Gastrocnemius medialis (tissue), 4 donors: ENCODE measurements at regions not wholly inside any gene's neighbourhood (a gene's known extent, or its start where the extent isn't known, plus 50 kb on each side); places are given as distances from the start of the nearest gene placed in this dataset.

Experiments
- ATAC-seq, 2 donors: fragments of 150-250 bp; one replicate each; pipeline ENCODE4 v1.9.1; 2016
- DNase-seq, 2 donors: peaks; one replicate each; pipeline ENCODE4 v3.0.0-alpha.2; 2019
- H3K27ac ChIP-seq, 4 donors: fragments of 200-600 bp; sonication (generic); 1 replicate in 1 of 4; 2 replicates in 3 of 4; pipeline ENCODE4 v1.5.1; 2016 to 2018; ENCODE audit warnings: mild to moderate bottlenecking in 2 of 4, moderate library complexity in 1 of 4
- H3K27me3 ChIP-seq, 3 donors: fragments of 200-600 bp; sonication (generic) in 2 of 3; 1 replicate in 1 of 3; 2 replicates in 2 of 3; pipeline versions ENCODE4 v1.5.1 to v1.6.0; 2016 to 2019; ENCODE audit warnings: mild to moderate bottlenecking in 1 of 3, moderate library complexity in 1 of 3
- H3K36me3 ChIP-seq, 2 donors: fragments of 200-600 bp; sonication (generic) in 1 of 2; one replicate each; pipeline ENCODE4 v1.5.1; 2017 to 2018
- H3K4me1 ChIP-seq, 2 donors: fragments of 200-600 bp; sonication (generic) in 1 of 2; one replicate each; pipeline ENCODE4 v1.5.1; 2016 to 2017; ENCODE audit warnings: mild to moderate bottlenecking in 2 of 2
- H3K4me3 ChIP-seq, 4 donors: fragments of 200-600 bp; sonication (generic) in 3 of 4; 1 replicate in 1 of 4; 2 replicates in 3 of 4; pipeline ENCODE4 v1.5.1; 2016 to 2019; ENCODE audit warnings: mild to moderate bottlenecking in 2 of 4
- H3K9me3 ChIP-seq, 3 donors: fragments of 200-600 bp; sonication (generic) in 2 of 3; 1 replicate in 1 of 3; 2 replicates in 2 of 3; pipeline ENCODE4 v1.5.1; 2016 to 2019
- POLR2A ChIP-seq, 2 donors: fragments of 450-650 bp; IDR thresholded peaks; one replicate each; pipeline ENCODE4 v1.6.1; 2017; ENCODE audit warnings: antibody characterized with exemption in 2 of 2, mild to moderate bottlenecking in 2 of 2, moderate library complexity in 2 of 2
- in situ Hi-C, 4 donors: fragments of 200-750 bp; cut with MboI; loops; one replicate each; pipeline versions ENCODE4 v1.15.0 to v1.8.0; 2017; ENCODE audit warnings: low sequenced_read_pairs in 4 of 4
- intact Hi-C: fragments of 100-400 bp; cut with DNase I; formaldehyde crosslinking; loops from one replicate; pipeline ENCODE4 v1.15.1; 2023; ENCODE audit warnings: low total_unique reads
- TF ChIP-seq, protein P1 (sequence below), 5 experiments: fragments of 450-650 bp in 3 of 5; fragments of 200-600 bp in 2 of 5; sonication (generic) in 2 of 5; IDR thresholded peaks in 4 of 5; conservative IDR thresholded peaks in 1 of 5; 1 replicate in 4 of 5; 2 replicates in 1 of 5; pipeline ENCODE4 v1.5.1; 2016 to 2019; ENCODE audit warnings: antibody characterized with exemption in 5 of 5, mild to moderate bottlenecking in 3 of 5, moderate library complexity in 3 of 5

DNA sequence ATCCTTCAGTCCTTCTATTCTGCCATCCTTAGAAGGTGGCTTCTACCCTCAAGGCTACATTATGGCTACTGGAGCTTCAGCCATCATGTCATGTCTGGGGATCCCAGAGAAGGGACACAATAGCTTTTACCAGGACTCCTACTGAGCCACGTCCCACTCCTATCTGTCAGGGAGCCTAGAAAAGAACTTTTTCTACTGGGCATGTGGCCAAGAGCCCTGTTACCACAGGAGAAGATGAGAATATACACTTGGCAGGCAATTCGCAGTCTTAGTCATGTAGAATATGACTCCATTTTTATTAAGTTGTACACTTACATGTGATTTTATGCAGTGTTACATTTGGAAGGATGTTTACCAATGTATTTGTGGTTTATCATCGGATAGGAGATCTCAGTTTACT lies 64.6 kb upstream of the KCNMA1 start:
- ATAC-seq = peak in 1 of 2 donors; percentile 23
- in situ Hi-C loops = no loop called here

DNA sequence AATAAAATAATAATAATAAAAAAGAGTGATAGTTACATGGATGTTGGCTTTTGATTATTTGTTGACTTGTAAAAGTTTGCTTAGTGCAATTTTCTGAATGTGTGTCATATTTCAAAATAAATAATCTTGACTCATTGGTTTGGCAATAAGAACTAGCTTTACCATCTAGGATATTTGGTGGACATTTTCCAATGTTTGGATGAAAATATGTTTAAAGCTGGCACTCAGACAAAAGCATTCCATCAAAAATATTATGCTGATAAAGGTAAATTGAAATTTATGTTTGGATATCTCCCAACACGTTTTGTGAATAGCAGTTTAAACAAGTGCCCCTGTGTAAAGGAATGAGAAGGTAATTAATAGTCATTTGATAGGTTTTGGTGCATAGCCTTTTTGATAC lies 62.5 kb upstream of the KCNMA1 start:
- Histone ChIP-seq H3K4me3 (no peak overlapping the region), H3K4me1 (no peaks in the 10 kb centered on the region), H3K9me3 (no peaks in the 10 kb centered on the region), H3K36me3 (no peaks in the 10 kb centered on the region), H3K27me3 (no peaks in the 10 kb centered on the region), H3K27ac (no peak overlapping the region)
- ATAC-seq (no peak), DNase-seq (no peak)
- TF ChIP-seq, protein P1, sequence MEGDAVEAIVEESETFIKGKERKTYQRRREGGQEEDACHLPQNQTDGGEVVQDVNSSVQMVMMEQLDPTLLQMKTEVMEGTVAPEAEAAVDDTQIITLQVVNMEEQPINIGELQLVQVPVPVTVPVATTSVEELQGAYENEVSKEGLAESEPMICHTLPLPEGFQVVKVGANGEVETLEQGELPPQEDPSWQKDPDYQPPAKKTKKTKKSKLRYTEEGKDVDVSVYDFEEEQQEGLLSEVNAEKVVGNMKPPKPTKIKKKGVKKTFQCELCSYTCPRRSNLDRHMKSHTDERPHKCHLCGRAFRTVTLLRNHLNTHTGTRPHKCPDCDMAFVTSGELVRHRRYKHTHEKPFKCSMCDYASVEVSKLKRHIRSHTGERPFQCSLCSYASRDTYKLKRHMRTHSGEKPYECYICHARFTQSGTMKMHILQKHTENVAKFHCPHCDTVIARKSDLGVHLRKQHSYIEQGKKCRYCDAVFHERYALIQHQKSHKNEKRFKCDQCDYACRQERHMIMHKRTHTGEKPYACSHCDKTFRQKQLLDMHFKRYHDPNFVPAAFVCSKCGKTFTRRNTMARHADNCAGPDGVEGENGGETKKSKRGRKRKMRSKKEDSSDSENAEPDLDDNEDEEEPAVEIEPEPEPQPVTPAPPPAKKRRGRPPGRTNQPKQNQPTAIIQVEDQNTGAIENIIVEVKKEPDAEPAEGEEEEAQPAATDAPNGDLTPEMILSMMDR (IDR thresholded peaks at IDR 0.05 in 4 of 5, conservative IDR thresholded peaks at IDR 0.05 in 1 of 5) = no peak
- no peak for TF ChIP-seq POLR2A (IDR thresholded peaks at IDR 0.05)
- in situ Hi-C loops = no loop called here
- intact Hi-C loops = no loop called here

More for the DNA sequence above, 64.6 kb upstream of the KCNMA1 start:
- H3K27me3 ChIP-seq = no peaks in the 10 kb centered on the region
- H3K36me3 ChIP-seq = no peaks in the 10 kb centered on the region
- intact Hi-C loops = no loop called here
- no peak overlapping the region for H3K27ac ChIP-seq
- TF ChIP-seq POLR2A (IDR thresholded peaks at IDR 0.05) = no peak
- TF ChIP-seq, protein P1 (IDR thresholded peaks at IDR 0.05 in 4 of 5, conservative IDR thresholded peaks at IDR 0.05 in 1 of 5) = no peak
- no peak for DNase-seq
- no peak overlapping the region for H3K4me3 ChIP-seq
- no peaks in the 10 kb centered on the region for H3K4me1 ChIP-seq
- no peaks in the 10 kb centered on the region for H3K9me3 ChIP-seq

DNA sequence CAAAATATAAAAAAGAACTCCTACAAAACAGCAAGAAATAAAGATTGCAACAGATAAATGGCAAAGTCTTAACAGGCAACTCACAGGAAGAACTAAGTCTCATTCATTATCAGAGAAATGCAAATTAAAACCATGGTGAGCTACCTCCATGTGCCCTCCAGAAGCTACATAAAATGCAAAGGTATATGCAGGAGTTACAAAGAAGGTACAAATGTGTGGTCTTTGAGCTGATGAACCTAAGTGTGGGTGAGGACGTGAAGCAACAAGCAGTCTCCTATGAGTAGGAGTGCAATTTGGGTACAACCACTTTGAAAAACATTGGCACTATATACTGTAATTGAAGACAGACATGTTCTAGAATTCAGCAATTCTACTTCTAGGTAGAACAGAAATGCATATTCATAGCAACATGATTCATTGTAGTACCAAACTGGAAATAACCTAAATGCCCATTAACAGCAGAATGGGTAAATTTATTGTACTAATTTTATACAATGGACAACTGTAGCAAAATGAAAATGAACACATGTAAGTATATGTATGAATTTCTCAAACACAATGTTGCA lies 61.6 kb upstream of the KCNMA1 start:
- in situ Hi-C loops = no loop called here
- Histone ChIP-seq H3K4me3 (no peak overlapping the region), H3K36me3 (no peaks in the 10 kb centered on the region), H3K9me3 (no peaks in the 10 kb centered on the region), H3K4me1 (no peaks in the 10 kb centered on the region), H3K27me3 (no peaks in the 10 kb centered on the region), H3K27ac (no peak overlapping the region)
- TF ChIP-seq, protein P1 (IDR thresholded peaks at IDR 0.05 in 4 of 5, conservative IDR thresholded peaks at IDR 0.05 in 1 of 5) = no peak
- TF ChIP-seq POLR2A (IDR thresholded peaks at IDR 0.05) = no peak
- DNase-seq (no peak), ATAC-seq (no peak)
- intact Hi-C loops = no loop called here

DNA sequence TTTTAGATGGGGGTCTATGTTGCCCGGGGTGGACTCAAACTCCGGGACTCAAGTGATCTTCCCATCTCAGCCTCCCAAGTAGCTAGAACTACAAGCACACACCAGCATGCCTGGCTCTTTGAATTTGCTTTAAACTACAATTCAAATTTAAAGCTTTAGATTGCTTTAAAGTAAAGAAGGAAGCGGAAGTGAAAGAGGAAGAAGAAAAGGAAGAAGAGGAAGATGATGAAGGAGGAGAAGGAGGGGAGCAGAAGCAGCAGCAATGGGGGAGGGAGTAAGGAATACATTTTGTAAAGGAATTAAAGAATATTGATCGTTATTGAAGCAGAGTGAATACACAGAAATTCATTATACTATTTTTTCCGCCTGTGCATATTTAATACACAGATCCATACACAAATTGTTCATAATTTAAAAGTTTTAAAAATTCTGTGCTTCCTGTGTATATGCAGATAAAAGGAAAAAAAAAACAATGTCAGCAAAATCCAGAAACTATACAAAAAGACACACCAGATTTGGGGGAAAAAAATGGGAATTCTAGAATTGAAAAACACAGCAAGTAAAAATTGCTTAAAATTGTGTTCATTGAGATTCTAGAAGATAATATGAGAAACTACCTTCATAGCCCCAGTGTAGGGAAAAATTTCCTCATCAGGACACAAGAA lies 60.8 kb upstream of the KCNMA1 start:
- in situ Hi-C loops (no loop called here), intact Hi-C loops (no loop called here)
- Histone ChIP-seq H3K4me1 (no peaks in the 10 kb centered on the region), H3K27me3 (no peaks in the 10 kb centered on the region), H3K36me3 (no peaks in the 10 kb centered on the region), H3K27ac (no peak overlapping the region), H3K9me3 (no peaks in the 10 kb centered on the region), H3K4me3 (no peak overlapping the region)
- no peak for ATAC-seq
- TF ChIP-seq, protein P1 (IDR thresholded peaks at IDR 0.05 in 4 of 5, conservative IDR thresholded peaks at IDR 0.05 in 1 of 5) = no peak
- no peak for TF ChIP-seq POLR2A (IDR thresholded peaks at IDR 0.05)
- no peak for DNase-seq
